Nephron progenitor cell (in vitro differentiated cells): ENCODE measurements at regions not wholly inside any gene's neighbourhood (a gene's known extent, or its start where the extent isn't known, plus 50 kb on each side); places are given as distances from the start of the nearest gene placed in this dataset.
"Not testable (repeated sequence)": the region's sequence is repeated elsewhere in the genome, so short reads cannot be mapped to it uniquely, and the experiment has no call there.

ENCODE experiments used
- DNase-seq: peaks from one replicate; pipeline ENCODE4 v3.0.0; 2021
- H3K27ac Mint-ChIP-seq: 2 replicates; pipeline ENCODE4 v1.8.0; 2021; ENCODE audit warnings: mild to moderate bottlenecking, moderate library complexity, mixed read lengths
- H3K27me3 Mint-ChIP-seq: 2 replicates; pipeline ENCODE4 v1.8.0; 2021; ENCODE audit warnings: mild to moderate bottlenecking, low read depth, mixed read lengths; ENCODE audit not compliant: poor library complexity
- H3K36me3 Mint-ChIP-seq: 2 replicates; pipeline ENCODE4 v1.8.0; 2021; ENCODE audit warnings: low read depth, mixed read lengths
- H3K4me1 Mint-ChIP-seq: 2 replicates; pipeline ENCODE4 v1.8.0; 2021; ENCODE audit warnings: mixed read lengths
- H3K4me3 Mint-ChIP-seq: 2 replicates; pipeline ENCODE4 v1.8.0; 2021; ENCODE audit warnings: mild to moderate bottlenecking, moderate library complexity, mixed read lengths
- H3K9me3 Mint-ChIP-seq: 2 replicates; pipeline ENCODE4 v1.8.0; 2021; ENCODE audit warnings: mild to moderate bottlenecking, moderate library complexity, mixed read lengths
- TF ChIP-seq, protein P1 (sequence below): fragments of 200-600 bp; sonication (generic); IDR thresholded peaks from 2 replicates; pipeline ENCODE4 v1.5.0; 2021; ENCODE audit warnings: antibody characterized with exemption

- H3K27me3 Mint-ChIP-seq = no peaks in the 10 kb centered on the region
- no peak for DNase-seq
- no peaks in the 10 kb centered on the region for H3K36me3 Mint-ChIP-seq
- H3K4me1 Mint-ChIP-seq = no peaks in the 10 kb centered on the region
- H3K9me3 Mint-ChIP-seq = no peaks in the 10 kb centered on the region
- TF ChIP-seq, protein P1, sequence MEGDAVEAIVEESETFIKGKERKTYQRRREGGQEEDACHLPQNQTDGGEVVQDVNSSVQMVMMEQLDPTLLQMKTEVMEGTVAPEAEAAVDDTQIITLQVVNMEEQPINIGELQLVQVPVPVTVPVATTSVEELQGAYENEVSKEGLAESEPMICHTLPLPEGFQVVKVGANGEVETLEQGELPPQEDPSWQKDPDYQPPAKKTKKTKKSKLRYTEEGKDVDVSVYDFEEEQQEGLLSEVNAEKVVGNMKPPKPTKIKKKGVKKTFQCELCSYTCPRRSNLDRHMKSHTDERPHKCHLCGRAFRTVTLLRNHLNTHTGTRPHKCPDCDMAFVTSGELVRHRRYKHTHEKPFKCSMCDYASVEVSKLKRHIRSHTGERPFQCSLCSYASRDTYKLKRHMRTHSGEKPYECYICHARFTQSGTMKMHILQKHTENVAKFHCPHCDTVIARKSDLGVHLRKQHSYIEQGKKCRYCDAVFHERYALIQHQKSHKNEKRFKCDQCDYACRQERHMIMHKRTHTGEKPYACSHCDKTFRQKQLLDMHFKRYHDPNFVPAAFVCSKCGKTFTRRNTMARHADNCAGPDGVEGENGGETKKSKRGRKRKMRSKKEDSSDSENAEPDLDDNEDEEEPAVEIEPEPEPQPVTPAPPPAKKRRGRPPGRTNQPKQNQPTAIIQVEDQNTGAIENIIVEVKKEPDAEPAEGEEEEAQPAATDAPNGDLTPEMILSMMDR = no peak
- no peak overlapping the region for H3K4me3 Mint-ChIP-seq
- H3K27ac Mint-ChIP-seq = no peak overlapping the region
Measured at GRCh38 chr6:80793411-80793810, 686.9 kb downstream of the BCKDHB start.

- Mint-ChIP-seq H3K36me3 (no peaks in the 10 kb centered on the region), H3K4me3 (no peak overlapping the region), H3K27ac (no peak overlapping the region), H3K27me3 (no peaks in the 10 kb centered on the region), H3K4me1 (no peaks in the 10 kb centered on the region), H3K9me3 (no peaks in the 10 kb centered on the region)
- TF ChIP-seq, protein P1 = no peak
- no peak for DNase-seq
Measured at GRCh38 chr6:80792151-80792550, 685.7 kb downstream of the BCKDHB start.

- Mint-ChIP-seq H3K4me3 (no peak overlapping the region), H3K27me3 (no peaks in the 10 kb centered on the region), H3K4me1 (no peaks in the 10 kb centered on the region), H3K27ac (no peak overlapping the region), H3K36me3 (no peaks in the 10 kb centered on the region), H3K9me3 (no peaks in the 10 kb centered on the region)
- TF ChIP-seq, protein P1 = no peak
- no peak for DNase-seq
Measured at GRCh38 chr6:80789912-80790570, 683.6 kb downstream of the BCKDHB start.

- H3K36me3 Mint-ChIP-seq, H3K4me1 Mint-ChIP-seq, H3K27me3 Mint-ChIP-seq, H3K4me3 Mint-ChIP-seq, DNase-seq, H3K27ac Mint-ChIP-seq: not testable (repeated sequence)
- H3K9me3 Mint-ChIP-seq = peaks cover 15% of the 10 kb centered on the region
Measured at GRCh38 chr6:80783271-80783670, 676.8 kb downstream of the BCKDHB start.

GRCh38 chr6:80771941-80772340 lies 665.5 kb downstream of the BCKDHB start:
- Mint-ChIP-seq H3K27me3 (no peaks in the 10 kb centered on the region), H3K27ac (no peak overlapping the region), H3K4me3 (no peak overlapping the region), H3K4me1 (no peaks in the 10 kb centered on the region), H3K9me3 (no peaks in the 10 kb centered on the region), H3K36me3 (no peaks in the 10 kb centered on the region)
- DNase-seq = peak; percentile 54
- TF ChIP-seq, protein P1 = no peak

- TF ChIP-seq, protein P1 = no peak
- Mint-ChIP-seq H3K4me3 (no peak overlapping the region), H3K27me3 (peaks cover 3% of the 10 kb centered on the region), H3K27ac (no peak overlapping the region), H3K36me3 (no peaks in the 10 kb centered on the region), H3K4me1 (no peaks in the 10 kb centered on the region), H3K9me3 (no peaks in the 10 kb centered on the region)
- DNase-seq = no peak
Measured at GRCh38 chr6:80769106-80769505, 662.6 kb downstream of the BCKDHB start.
